BJ (cell line): ENCODE measurements at regions not wholly inside any gene's neighbourhood (a gene's known extent, or its start where the extent isn't known, plus 50 kb on each side); places are given as distances from the start of the nearest gene placed in this dataset.

Source experiments
- CTCF ChIA-PET: fragments of 350-600 bp; formaldehyde crosslinking; extraction: SDS; loops from one replicate; lab custom pipeline; 2021; ENCODE audit warnings: antibody characterized with exemption, inconsistent platforms; lab: Yijun Ruan, JAX
- POLR2A ChIA-PET: fragments of 300-600 bp; sonication (Branson Sonifier 250); formaldehyde crosslinking; extraction: SDS; loops from one replicate; lab custom pipeline; 2021; ENCODE audit warnings: antibody characterized with exemption; lab: Charles Lee
- DNase-seq: peaks from one replicate; pipeline ENCODE4 v3.0.0-alpha.2; 2011; ENCODE audit warnings: low read depth
- H3K27me3 ChIP-seq: 2 replicates; pipeline ENCODE4 v1.6.0; 2011; ENCODE audit warnings: low read length; ENCODE audit not compliant: control insufficient read depth, insufficient read depth
- H3K36me3 ChIP-seq: 2 replicates; pipeline ENCODE4 v1.5.1; 2011; ENCODE audit warnings: low read length; ENCODE audit not compliant: control insufficient read depth, insufficient read depth
- H3K4me3 ChIP-seq: 2 replicates; pipeline ENCODE4 v1.5.1; 2011; ENCODE audit warnings: low read depth, mild to moderate bottlenecking, control low read depth, low read length
- TF ChIP-seq, protein P1 (sequence below): IDR thresholded peaks from 2 replicates; pipeline ENCODE4 v1.5.1; 2011; ENCODE audit warnings: low read depth, mild to moderate bottlenecking, control low read depth, inconsistent platforms, low read length, moderate library complexity; ENCODE audit not compliant: insufficient read depth

DNA sequence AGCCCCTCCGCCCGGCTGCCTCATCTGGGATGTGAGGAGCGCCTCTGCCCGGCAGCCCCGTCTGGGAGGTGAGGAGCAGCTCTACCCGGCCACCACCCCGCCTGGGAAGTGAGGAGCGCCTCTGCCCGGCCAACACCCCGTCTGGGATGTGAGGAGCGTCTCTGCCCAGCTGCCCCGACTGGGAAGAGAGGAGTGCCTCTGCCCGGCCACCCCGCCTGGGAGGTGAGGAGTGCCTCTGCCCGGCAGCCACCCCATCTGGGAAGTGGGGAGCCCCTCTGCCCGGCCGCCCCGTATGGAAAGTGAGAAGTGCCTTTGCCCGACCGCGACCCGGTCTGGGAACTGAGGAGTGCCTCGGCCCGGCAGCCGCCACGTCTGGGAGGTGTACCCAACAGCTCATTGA is 74.3 kb upstream of the TNIP3 start:
- Histone ChIP-seq H3K4me3 (no peak overlapping the region), H3K27me3 (no peaks in the 10 kb centered on the region; the same call in 1 of the 2 replicates), H3K36me3 (no peaks in the 10 kb centered on the region)
- DNase-seq = no peak
- ChIA-PET POLR2A (no interaction called here), CTCF (no interaction called here)
- TF ChIP-seq, protein P1, sequence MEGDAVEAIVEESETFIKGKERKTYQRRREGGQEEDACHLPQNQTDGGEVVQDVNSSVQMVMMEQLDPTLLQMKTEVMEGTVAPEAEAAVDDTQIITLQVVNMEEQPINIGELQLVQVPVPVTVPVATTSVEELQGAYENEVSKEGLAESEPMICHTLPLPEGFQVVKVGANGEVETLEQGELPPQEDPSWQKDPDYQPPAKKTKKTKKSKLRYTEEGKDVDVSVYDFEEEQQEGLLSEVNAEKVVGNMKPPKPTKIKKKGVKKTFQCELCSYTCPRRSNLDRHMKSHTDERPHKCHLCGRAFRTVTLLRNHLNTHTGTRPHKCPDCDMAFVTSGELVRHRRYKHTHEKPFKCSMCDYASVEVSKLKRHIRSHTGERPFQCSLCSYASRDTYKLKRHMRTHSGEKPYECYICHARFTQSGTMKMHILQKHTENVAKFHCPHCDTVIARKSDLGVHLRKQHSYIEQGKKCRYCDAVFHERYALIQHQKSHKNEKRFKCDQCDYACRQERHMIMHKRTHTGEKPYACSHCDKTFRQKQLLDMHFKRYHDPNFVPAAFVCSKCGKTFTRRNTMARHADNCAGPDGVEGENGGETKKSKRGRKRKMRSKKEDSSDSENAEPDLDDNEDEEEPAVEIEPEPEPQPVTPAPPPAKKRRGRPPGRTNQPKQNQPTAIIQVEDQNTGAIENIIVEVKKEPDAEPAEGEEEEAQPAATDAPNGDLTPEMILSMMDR = no peak

DNA sequence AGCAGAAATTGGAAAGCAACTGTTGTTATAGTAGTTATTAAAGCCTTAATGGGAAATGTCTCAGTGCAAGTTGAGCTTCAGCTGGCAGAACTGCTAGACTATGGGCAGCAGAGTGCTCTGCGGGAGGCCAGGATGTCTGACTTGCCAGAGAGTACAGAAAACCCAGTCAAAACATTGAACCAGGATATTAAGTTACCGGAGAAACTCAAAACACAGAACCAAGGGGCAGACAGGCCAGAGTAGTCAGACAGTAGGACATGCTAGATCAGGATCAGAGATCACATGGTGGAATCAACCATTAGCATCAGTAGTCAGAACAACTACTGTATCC is 72.9 kb upstream of the TNIP3 start:
- TF ChIP-seq, protein P1 = no peak
- CTCF ChIA-PET = no interaction called here
- no peaks in the 10 kb centered on the region; the same call in 1 of the 2 replicates for H3K27me3 ChIP-seq
- POLR2A ChIA-PET = no interaction called here
- no peak for DNase-seq
- H3K4me3 ChIP-seq = no peak overlapping the region
- no peaks in the 10 kb centered on the region for H3K36me3 ChIP-seq

DNA sequence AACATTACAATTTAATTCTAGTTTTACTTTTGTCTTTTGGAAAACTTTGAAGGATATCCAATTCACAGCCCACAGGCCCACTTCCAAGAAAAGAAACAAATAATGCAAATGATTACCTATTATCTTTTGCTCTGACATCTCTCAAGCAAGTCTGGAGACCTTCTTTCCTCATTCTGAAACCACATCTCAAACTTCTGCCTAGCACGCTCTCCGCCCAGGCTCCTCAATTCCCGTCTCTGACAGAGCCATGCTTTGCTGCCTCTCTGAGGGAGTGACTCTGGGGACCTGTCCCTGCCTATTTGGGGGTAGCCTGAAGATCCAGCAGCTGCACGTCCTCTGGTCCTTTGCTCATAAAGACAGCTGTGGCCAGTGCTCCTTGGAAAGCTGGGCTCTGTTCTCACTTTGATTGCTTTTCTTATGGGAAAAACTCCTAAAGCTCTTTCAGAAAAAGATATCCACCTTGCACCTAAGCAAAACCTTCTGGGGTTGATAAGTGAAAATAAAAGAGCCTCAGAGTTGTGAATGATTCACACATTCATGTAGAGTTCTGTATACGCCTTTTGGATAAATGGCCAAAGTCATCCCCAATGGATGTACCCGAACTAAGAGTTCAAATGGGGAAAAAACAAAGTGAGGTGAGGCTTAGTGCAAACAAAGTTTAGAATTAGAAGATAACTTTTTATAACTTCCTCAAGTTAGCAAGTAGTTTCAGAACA is 72.4 kb upstream of the TNIP3 start:
- Histone ChIP-seq H3K27me3 (no peaks in the 10 kb centered on the region; the same call in 1 of the 2 replicates), H3K36me3 (no peaks in the 10 kb centered on the region), H3K4me3 (no peak overlapping the region)
- CTCF ChIA-PET = no interaction called here
- DNase-seq = no peak
- POLR2A ChIA-PET = no interaction called here
- TF ChIP-seq, protein P1 = no peak

DNA sequence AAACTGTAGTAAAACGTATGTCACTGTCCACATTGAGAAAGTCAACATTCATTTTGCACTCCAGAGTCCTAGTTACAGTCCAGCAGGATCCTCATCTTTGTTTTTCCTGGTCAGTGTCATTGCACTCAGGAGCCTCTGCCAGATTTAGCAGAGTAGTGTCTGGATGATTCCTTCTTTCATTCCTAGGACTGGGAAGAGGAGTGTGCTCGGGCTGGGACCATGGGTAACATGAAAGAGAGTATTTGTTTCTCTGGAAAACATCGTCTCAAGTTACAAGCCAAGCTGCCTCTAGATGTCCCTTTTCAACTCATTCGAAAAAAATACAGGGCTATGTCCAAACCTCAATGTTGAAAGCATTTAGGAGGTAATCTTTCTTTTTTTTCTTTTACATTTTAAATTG is 69.9 kb upstream of the TNIP3 start:
- no peaks in the 10 kb centered on the region; the same call in 1 of the 2 replicates for H3K27me3 ChIP-seq
- CTCF ChIA-PET = interaction anchor here (1.2 kb wide), 1 partner anchor 9 kb away, joined by 7 read pairs; no protein-coding TSS in a partner anchor
- POLR2A ChIA-PET = no interaction called here
- TF ChIP-seq, protein P1 = no peak
- DNase-seq = no peak
- H3K4me3 ChIP-seq = no peak overlapping the region
- no peaks in the 10 kb centered on the region for H3K36me3 ChIP-seq

DNA sequence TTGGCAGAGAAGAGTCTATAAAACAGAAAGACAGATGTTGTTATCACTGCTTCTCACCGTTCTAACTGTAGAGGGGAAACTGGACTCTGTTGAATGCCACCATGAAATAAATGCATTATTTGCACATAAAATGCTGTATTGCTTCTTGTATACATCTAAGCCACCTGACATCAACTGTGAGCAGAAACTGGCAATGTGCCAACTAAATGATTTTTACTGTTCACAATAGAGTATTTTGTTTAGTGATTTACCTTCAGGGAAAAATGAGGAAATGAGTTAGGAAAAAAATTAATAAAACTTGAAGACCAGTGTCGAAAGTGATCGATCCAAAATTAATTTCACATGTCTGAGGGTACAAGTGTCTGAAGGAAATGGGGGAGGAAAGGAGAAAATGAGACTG is 65.9 kb upstream of the TNIP3 start:
- ChIA-PET CTCF (interaction anchor here (1.0 kb wide), 1 partner anchor 11 kb away, joined by 3 read pairs; no protein-coding TSS in a partner anchor), POLR2A (no interaction called here)
- no peaks in the 10 kb centered on the region for H3K27me3 ChIP-seq
- DNase-seq = no peak
- H3K36me3 ChIP-seq = no peaks in the 10 kb centered on the region
- no peak overlapping the region for H3K4me3 ChIP-seq
- TF ChIP-seq, protein P1 = no peak
